ENCODE measurements at regions not wholly inside any gene's neighbourhood (a gene's known extent, or its start where the extent isn't known, plus 50 kb on each side); places are given as distances from the start of the nearest gene placed in this dataset.

- no peak for DNase-seq (ENCODE audit: low read depth, low spot score)
Observed at GRCh38 chr13:70391678-70392077, 283.4 kb upstream of the KLHL1 start.

GRCh38 chr13:70390968-70391367 lies 282.7 kb upstream of the KLHL1 start:
- no peak for DNase-seq (ENCODE audit: low read depth, low spot score)

- DNase-seq (ENCODE audit: low read depth, low spot score), result no peak
Observed at GRCh38 chr13:70390064-70390463, 281.8 kb upstream of the KLHL1 start.

DNA sequence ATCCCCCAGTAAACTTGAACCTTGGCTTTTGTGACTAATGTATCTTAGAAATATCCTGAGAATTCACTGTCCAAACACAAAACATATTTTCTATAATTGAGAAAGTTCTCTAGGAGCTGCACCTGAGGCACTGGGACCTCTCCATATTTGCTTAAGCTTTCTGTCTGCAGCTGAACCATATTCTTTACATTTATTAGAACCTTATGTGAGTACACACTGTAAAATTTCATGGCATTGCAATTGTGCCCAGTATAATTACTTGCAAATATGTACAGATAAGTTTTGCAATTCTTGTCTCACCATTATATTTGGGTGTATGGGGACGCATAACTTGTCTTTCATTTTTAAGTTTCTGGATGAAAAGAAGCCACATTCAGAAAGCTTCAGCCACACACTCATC lies 280.7 kb upstream of the KLHL1 start:
- no peak for DNase-seq (ENCODE audit: low read depth, low spot score)

DNA sequence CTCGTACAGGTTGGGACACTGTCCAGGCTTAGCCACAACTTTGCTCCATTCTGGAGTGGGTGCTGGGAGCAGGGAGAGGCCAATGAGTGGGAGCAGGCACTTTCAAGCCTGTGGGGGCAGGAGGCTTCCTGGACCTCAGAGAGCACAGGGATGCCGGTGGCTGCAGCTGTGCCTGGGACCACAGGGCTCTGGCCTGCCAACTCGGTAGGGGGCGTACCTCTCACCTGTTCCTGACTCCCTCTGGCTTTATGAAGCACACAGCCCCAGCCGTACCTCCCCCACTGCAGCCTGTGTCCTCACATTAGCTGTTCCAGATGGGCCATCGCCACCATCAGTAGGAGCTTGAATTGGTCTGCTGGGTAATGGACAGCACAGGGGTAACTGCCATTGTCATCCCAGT lies 278.7 kb upstream of the KLHL1 start:
- DNase-seq (ENCODE audit: low read depth, low spot score), result no peak

- no peak for DNase-seq (ENCODE audit: low read depth, low spot score)
Observed at GRCh38 chr13:70385852-70386251, 277.6 kb upstream of the KLHL1 start.

DNA sequence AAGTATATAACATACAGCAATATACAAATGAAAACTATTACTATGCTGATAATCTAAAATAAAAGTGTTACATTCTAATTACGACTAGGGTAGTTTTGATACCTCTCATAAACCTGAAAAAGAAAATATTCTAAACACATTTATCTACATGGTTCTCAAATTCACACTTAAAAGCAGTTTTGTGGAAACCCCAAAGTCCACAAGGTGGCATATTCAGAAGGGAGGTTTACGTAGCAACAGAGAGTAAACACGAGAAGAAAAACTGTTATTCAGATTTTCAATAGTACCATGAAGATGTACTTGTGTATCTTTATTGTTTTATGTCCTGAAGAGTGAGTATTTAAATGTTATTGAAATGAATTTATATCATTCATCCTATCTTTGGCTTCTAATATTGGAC lies 275.9 kb upstream of the KLHL1 start:
- DNase-seq (ENCODE audit: low read depth, low spot score), result no peak

- DNase-seq (ENCODE audit: low read depth, low spot score), result no peak
Observed at GRCh38 chr13:70380809-70381208, 272.6 kb upstream of the KLHL1 start.

DNA sequence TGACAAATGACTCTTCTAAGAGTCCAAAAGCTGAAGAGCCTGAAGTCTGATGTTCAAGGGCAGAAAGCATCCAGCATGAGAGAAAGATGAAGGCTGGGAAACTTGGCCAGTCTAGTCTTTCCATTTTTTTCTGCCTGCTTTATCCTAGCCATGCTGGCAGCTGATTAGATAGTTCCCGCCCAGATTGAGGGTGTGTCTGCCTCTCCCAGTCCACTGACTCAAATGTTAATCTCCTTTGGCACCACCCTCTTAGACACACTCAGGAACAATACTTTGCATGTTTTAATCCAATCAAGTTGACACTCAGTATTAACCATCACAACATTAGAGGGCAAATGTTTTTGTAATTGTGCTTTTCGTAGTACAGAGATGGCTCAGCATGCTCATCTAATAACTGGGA lies 267.5 kb upstream of the KLHL1 start:
- no peak for DNase-seq (ENCODE audit: low read depth, low spot score)

GRCh38 chr13:70370924-70371323 lies 262.7 kb upstream of the KLHL1 start:
- DNase-seq (ENCODE audit: low read depth, low spot score), result no peak

DNA sequence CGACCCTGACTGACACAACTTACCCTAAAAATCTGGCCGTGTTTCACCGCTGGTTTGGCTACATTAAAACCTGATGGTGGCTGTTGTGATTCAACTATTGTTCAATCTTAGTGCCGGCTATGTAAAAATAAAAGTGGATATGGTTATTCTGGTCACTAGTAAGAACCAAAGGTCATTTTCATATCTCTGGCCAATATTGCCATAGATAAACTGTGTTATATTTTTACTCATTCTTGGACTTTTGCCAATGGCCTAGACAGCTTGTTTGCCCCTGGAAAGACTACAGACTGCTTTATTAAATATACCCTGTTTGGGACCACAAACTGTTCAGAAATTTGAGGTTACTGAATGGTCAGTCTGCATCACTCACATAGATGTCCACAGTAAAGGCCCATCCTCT lies 258.5 kb upstream of the KLHL1 start:
- no peak for DNase-seq (ENCODE audit: low read depth, low spot score)

- DNase-seq (ENCODE audit: low read depth, low spot score), result no peak
Observed at GRCh38 chr13:70363991-70364390, 255.7 kb upstream of the KLHL1 start.

DNA sequence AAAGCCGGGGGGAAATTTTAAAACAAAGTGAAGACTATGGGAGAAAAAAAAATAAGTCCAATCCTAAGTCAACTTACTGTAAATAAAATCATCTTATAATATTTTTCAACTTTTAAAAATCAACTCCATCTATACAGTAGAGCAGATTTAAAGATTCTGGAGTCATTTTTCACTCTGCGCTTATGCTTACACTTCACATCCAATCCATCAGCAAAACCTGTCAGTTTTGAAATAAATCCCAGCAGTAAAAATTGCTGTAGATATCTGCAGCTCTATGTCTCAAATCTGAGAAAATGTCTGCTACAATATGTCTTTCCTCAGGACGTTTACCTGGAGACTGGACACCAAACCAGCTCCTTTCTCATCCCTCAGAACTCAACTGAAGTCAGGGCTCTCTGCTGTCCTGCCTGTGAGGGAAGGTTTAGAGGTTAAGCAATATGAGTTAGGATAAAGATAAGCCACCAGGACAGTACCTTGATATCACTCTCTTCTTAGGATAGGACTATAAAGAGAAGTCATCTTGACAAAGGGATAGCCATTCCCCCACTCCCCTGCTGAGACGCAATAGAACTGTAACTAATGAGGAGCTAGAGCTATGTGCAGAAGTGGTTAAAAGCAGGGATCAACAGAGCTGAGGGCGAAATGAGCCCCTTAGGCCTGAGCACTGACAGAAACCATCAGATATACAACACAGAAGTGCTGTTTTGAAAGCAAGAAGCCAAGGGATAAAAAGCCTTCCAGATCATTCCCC lies 254.7 kb upstream of the KLHL1 start:
- no peak for DNase-seq (ENCODE audit: low read depth, low spot score)

DNA sequence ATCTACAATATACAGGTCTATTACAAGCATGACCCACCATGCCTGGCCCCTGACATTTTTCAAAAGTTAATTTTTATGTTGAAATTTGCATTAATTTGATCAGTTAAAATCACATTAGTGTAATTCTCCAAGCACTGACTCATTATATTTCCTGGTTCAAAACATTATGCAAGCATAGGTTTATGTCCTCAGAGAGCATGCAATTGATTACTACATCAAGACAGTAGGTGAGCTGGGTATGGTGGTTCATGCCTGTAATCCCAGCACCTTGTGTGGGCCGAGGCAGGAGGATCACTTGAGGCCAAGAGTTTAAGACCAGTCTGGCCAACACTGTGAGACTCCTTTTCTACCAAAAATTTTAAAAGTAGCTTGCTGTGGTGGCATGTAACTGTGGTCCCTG lies 248.8 kb upstream of the KLHL1 start:
- no peak for DNase-seq (ENCODE audit: low read depth, low spot score)

GRCh38 chr13:70353096-70353495 lies 244.8 kb upstream of the KLHL1 start:
- DNase-seq (ENCODE audit: low read depth, low spot score), result no peak

- DNase-seq (ENCODE audit: low read depth, low spot score), result no peak
Observed at GRCh38 chr13:70347947-70348620, 239.8 kb upstream of the KLHL1 start.

DNA sequence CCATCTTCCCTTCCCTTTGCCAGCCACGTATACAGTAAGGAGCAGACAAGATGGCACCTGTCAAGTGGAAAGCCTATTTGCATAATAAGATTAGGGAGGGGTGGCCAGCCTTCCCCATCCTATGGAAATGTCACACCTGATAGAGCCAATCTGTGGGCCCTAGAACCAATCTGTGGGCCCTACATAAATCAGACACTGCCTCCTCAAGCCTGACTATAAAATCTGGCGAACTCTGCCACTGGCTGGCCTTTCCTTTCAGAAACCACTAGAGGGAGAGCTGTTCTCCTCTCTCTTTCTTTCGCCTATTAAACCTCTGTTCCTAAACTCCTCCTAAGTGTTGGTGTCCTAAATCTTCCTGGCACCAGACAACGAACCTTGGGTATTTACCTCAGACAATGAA lies 231.5 kb upstream of the KLHL1 start:
- DNase-seq (ENCODE audit: low read depth, low spot score), result no peak

DNA sequence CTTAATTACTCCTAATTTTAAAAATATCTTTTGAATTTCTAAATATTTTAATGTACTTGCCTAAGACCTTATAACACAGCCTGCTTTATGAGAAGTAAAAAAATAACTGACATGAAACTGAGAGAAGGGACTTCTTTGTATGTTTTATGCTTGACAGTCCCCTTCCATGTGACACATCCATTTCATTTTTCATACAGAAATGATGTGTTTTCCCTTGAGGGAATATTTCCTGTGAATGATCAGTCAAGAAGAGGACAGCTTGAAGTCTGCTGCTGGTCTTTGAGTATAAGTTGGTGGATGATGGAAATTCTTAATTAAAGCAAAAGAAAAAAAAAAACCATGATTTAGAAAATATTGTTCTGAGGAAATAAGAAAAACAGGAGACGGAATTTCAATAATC lies 230.4 kb upstream of the KLHL1 start:
- no peak for DNase-seq (ENCODE audit: low read depth, low spot score)

DNA sequence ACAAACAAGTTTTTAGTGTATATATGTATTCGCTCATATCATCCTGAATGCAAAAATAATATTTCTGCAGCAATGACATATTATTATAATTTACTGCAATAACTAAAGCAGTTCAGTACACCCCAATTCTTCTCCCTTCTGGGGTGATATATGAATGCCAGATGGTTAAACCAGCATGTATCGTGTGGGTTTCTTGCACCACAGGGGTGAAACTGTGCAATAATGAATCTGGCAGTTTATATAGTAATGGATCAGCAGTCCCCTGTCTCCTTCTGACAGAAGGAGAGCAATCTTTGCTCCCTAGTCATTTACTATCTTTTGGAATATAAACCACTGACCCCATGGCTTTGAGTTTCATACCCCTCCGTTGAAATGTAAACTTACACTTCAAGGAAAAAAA lies 228.6 kb upstream of the KLHL1 start:
- no peak for DNase-seq (ENCODE audit: low read depth, low spot score)

DNA sequence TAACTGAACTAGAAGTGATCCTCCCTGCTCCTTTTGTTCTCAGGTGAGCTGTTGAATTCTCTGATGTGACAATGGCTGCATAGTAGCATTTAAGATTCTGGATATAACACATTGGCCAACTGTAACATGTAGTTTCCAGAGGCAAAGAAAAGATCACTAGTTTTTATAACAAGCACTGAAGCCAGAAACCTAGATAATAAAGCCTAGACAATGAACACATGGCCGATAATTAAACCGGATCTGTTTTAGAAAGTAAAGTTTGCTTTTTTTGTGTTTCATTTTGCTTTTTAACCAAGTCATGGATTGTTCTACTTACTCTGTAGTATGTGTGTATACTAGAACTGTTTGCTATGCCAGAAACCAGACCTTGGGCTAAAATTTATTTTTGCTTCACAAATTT lies 225.5 kb upstream of the KLHL1 start:
- no peak for DNase-seq (ENCODE audit: low read depth, low spot score)

DNA sequence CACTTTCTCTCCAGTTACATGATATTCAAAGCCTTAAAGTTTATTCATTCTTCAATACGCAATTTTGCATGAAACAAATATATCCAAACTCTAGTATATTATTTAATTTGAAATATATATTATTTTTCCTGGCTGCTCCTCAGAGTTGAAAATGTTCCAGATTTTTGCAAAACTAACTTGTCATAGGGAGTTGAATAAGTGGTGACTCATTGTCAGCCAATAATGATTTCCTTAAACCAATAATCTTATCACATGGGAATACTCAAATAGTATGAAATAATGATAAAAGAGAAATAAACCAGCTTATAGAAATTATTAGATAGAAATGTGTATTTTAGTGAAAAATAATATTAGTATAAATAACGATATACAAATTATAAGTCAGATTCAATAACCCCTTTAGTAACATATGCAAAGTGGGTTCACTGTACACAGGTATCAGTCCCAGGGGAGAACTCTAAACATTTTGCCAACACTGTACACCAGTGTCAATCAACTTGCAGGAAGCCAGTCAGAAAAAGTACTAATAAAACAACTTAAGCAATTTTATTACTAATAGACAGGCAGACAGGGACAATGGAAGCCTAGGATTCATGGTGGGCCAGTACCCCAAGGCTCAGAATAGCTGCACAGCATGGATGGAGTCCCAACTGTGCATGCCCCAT lies 222.6 kb upstream of the KLHL1 start:
- no peak for DNase-seq (ENCODE audit: low read depth, low spot score)

DNA sequence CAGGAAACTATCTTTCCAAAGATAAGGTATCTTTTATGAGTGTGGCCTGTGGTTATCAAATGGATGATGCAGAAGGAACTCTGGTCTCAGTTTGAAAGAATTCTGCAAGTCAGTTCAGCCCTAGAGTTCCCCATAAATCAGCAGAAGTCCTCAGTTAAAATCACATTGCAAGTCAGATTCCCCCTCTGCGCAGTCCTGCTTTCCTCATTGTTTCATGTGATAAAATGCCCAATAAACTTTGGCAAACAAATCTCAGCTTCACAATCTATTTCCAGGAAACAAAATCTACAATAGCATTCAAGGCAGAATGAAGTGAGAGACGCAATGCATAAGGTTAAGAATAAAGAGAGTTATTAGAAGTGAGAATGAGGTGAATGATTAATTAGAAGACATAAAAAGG lies 216.3 kb upstream of the KLHL1 start:
- no peak for DNase-seq (ENCODE audit: low read depth, low spot score)

GRCh38 chr13:70311191-70311590 lies 202.9 kb upstream of the KLHL1 start:
- DNase-seq (ENCODE audit: low read depth, low spot score), result no peak
